ENCODE measurements at regions not wholly inside any gene's neighbourhood (a gene's known extent, or its start where the extent isn't known, plus 50 kb on each side); places are given as distances from the start of the nearest gene placed in this dataset.

DNA sequence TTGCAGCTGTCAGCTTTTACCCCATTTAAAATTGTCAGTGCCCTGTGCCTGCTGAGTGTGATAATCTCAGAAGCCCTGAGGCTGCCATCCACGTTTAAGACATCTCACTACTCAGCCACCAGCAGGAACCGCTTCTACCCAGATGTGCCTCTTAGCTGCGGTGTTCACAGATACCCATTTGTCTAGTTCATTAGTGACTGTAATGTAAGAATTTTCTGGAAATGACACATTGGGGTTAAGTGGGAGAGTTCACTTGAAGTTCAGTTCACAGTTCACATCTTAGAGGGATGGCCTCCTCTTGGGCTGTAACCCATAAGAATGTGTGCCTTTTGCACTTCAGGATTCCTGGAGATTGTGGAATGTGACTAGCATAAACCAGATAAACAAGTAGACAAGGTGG, 477.7 kb downstream of the BTBD3 start:
- DNase-seq = no peak

DNA sequence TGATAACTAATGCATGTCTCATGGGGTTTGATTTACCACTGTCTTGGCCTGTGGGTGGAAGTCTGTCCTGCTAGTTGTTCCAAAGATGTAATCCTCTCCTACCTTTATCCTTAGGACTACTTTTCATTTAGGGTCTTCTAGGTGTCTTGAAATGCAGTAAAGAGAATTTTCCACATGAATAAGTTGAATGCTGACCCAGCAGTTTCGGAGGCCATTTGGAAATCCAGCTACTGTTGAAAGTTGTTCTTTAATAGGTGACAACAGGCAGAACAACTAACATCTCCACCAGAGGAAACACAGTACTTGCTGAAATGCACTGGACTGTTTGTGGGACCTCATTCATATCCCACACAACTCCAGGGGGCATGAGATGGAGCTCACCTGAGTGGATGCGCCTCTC, 478.1 kb downstream of the BTBD3 start:
- DNase-seq = no peak

GRCh38 chr20:12399110-12399836, 481.6 kb downstream of the BTBD3 start:
- DNase-seq = no peak

- DNase-seq = no peak
Measured at GRCh38 chr20:12404941-12405340, 487.2 kb downstream of the BTBD3 start.

DNA sequence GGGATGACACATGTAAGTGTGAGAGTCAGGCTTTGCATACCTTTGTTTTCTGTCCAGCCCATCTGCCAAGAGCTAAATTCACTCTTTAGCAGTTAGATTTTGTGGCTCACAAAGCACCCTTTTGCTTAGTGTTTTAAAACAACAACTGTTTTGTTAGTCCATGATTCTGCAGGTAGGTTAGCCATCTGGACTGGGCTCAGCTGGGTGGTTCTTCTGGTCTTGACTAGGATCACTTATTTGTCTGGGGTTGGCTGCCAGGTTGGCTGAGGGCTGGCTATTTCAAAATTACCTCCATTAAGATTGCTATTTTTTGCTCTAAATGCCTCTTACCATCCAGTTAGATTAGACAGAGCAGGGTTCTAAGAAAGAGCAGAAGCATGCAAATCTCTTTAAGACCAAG, 489.3 kb downstream of the BTBD3 start:
- DNase-seq = no peak

DNA sequence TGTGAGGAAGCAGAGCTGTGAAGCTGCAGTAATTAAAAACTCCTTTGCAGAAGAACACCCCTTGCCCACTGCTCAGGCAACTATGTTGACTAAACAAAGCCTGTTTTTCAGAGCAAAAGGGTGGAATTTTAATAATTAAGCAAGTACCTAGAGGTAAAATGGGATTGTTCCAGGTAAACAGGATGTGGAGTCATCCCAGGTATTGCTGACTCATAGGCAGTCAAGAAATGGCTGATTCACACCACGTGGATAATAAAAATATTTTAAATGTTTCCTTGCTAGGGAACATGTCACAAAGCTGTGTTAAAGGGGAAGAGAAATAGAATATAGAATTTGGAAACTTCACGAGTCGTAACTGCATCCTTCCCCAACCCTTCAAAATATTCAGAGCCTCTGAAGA, 491.8 kb downstream of the BTBD3 start:
- no peak for DNase-seq

- DNase-seq = no peak
Measured at GRCh38 chr20:12410783-12411182, 493.1 kb downstream of the BTBD3 start.

DNA sequence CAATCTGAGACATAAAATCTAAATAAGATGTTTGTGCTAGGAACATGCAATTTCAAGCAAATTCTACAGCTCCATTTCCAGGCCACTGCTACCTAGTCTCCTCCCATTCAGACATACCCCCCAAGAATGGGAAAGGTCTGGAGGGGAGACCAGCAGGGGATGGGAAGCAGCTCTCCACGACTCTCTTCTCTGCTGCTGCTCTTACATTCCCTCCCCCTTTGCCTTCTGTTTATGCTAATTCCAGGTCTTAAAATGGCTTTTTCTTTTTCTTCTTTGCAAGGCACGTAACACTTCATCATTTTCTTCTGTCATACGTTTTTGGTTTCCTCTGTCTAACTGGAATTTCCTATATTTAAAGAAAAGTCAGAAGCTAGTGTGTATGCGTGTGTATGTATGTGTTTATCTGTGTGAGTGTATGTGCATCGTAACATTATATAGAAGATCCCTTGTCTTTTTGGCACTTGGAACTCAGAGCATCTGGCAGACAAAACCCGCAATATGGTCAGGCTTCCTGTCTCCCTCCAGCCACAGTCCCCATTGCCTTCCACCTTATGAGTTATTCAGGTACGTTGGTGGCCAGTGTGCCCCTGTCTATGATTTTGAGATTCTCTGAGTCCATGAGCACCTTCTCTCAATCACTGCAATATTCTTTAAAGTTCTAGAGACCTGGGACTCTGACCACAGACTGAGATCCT, 493.7 kb downstream of the BTBD3 start:
- DNase-seq = no peak

- no peak for DNase-seq
Measured at GRCh38 chr20:12413116-12413515, 495.4 kb downstream of the BTBD3 start.

GRCh38 chr20:12414446-12415274, 497.0 kb downstream of the BTBD3 start:
- DNase-seq = no peak

DNA sequence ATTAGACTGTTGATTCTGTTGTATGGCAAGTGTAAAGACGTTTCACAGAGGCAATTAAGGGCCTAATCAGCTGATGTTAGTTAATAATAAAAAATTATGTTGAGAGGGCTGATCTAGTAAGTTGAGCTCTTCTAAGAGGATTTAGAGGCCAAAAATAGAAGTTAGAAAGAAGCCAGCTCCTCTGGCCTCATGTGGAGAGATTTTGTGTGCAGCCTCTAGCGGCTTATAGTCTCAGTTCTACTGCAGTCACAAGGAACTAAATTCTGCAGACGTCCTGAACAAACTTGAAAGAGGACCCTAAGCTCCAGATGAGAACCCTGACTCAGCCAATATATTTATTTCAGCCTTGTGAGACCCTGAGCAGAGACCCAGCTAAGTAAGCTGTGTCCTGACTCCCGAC, 498.6 kb downstream of the BTBD3 start:
- no peak for DNase-seq

GRCh38 chr20:12433724-12434123, 516.0 kb downstream of the BTBD3 start:
- no peak for DNase-seq

DNA sequence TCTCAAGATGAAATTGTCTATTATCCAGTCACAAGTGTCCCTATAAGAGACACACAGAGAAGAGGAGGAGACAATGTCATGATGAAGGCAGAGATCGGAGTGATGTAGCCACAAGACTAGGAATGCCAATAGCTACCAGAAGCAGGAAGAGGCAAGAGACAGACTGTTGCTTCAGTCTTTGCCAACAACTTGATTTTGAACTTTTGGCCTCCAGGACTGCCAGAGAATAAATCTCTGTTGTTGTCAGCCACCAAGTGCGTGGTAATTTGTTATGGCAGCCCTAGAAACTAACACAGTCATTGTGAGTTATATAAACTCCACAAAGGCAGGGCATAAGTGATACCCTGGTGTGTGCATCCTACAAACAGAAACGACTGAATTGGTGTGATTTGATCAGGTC, 517.0 kb downstream of the BTBD3 start:
- DNase-seq = no peak

DNA sequence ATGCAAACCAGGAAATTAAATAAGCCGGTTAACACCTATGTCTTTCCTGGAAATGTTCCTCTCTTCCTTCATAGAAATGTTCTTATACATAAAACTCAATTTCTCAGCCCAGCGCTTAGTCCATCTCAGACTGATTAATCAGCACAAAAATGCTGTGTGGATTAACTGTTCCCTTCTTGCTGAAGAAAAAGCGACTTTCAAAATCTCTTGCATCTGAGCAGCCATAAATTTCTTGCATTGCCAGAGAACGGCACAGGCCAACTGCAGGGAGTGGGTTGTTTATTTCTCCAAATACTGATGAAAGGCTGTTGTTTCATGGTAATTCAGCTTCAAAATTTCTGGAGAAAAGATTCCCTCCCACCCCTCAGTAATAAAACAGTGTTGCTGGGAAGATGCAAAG, 517.6 kb downstream of the BTBD3 start:
- DNase-seq = no peak

- DNase-seq = no peak
Measured at GRCh38 chr20:12453711-12454110, 536.0 kb downstream of the BTBD3 start.

DNA sequence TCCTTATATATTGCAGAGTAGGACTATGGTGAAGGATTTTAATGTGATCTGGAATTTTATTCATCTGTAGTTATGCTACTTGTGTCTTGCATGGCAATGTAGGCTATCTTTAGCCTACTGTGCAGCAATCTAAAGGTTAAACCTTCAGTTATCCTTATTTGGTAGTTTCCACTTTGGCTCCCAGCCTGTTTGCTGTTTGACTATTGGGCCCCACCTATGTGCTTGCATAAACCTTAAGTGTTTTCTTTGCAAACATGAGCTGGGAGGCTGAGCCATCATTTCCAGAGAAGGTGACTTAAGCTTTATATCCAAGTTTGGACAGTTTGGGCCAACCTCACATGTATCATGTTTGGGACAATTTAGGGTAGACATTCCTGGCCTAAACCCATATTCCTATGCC, 537.5 kb downstream of the BTBD3 start:
- no peak for DNase-seq

DNA sequence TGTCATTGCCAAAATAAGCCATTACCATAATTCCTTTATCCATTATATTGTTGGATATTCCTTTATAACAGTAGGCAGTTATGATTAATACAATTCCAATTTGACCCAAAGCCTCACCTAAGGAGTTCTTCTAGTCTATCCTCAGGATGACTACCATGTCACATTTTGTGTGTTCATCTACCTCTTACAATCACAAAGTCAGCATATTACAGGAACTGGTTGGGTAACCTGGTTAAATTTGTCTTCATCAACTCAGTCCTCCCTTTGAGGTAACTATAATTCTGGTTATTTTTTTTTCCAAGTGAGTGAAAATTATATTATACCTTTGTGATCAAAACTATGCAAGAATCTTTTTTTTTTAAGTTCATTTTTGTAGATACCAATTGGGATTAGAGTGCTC, 540.5 kb downstream of the BTBD3 start:
- no peak for DNase-seq

DNA sequence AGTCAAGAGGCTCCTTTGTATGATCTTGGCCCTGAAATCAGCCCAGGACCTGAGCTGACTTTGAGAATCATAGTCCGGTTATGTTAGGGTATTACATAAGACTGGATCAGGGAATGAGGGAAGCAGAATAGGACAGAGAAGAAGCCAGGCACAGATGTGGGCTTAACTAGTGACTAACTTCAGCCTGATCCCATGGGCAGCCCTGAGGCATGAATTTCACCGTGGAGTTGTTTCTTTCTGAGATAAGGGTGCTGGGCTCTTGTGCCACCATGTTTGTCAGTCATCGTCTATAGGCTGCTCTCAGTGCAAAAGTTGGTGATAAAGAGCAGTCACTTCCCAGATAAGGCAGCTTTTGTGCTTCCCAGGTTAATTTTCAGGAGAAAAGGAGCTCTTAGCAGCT, 544.7 kb upstream of the SPTLC3 start:
- DNase-seq = no peak

GRCh38 chr20:12466915-12467314, 541.9 kb upstream of the SPTLC3 start:
- no peak for DNase-seq

GRCh38 chr20:12467758-12468157, 541.0 kb upstream of the SPTLC3 start:
- DNase-seq = no peak

- DNase-seq = no peak
Measured at GRCh38 chr20:12482661-12483060, 526.1 kb upstream of the SPTLC3 start.

DNA sequence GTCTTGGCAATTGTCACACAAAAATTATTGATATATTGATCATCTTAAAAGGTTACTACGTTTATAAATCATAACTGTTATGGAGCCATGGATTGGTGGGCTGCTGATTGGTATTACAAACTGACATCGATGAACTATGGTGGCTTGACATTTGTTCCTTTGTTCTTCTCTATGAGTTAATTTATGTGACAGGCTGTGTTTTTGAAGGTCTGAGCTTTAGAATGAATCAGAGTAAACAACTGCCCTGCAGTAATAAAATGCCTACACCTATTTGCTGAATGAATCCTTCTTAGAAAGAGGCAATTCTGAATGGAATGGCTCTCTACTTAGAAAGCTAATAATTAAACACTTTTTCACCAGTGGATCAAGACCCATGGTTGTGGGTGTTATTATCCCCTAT, 506.3 kb upstream of the SPTLC3 start:
- no peak for DNase-seq

DNA sequence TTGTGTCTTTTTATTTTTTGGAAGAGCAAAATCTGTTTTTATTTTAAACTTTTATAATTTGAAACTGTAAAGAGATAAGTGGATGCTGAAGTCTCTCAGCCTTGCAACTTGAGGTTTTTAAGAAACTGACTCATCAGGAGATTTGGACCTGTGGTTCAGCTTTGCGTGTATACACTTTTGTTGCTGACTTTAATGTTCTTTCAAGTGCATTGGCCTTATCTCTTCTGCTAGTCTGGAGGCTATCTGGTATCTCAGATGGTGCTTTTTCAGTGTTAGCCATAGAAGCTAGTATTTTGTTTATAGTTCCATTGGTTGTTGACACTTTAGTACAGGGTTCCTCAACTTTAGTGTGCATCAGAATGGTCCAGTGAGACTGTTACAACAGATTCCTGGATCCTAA, 504.0 kb upstream of the SPTLC3 start:
- DNase-seq = no peak

DNA sequence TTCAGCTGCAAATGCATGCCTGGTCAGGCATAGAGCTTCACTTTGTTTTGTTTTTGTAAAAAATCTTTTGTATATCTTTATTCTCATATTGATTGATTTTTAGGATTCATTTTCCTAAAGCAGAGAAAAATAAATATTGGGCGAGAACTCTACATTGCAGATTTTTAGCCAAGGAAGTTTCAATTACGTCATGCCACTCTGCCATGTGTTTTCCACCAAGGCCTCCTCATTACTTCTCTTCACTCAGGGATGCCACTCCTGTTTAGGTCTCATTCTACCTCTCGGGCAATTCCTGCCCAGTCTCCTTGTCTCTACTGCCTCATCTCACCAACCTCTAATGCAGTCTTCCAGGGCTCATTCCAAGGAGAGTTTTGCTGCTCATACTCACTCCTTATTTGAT, 497.3 kb upstream of the SPTLC3 start:
- DNase-seq = no peak
